Left ventricle myocardium inferior (tissue), 1 donor: ENCODE measurements at regions not wholly inside any gene's neighbourhood (a gene's known extent, or its start where the extent isn't known, plus 50 kb on each side); places are given as distances from the start of the nearest gene placed in this dataset.

ENCODE experiments used
- DNase-seq: peaks from one replicate; pipeline ENCODE4 v3.0.0-alpha.2; 2020
- H3K27ac ChIP-seq: fragments of 200-600 bp; replicated peaks from 2 replicates; pipeline ENCODE4 v1.8.0; 2021
- H3K27me3 ChIP-seq: fragments of 200-600 bp; 2 replicates; pipeline ENCODE4 v1.8.0; 2021; ENCODE audit warnings: low read depth
- H3K36me3 ChIP-seq: fragments of 200-600 bp; 2 replicates; pipeline ENCODE4 v1.8.0; 2021
- H3K4me1 ChIP-seq: fragments of 200-600 bp; 2 replicates; pipeline ENCODE4 v1.8.0; 2021
- H3K4me3 ChIP-seq: fragments of 200-600 bp; 2 replicates; pipeline ENCODE4 v1.8.0; 2021; ENCODE audit warnings: mild to moderate bottlenecking, moderate library complexity
- H3K9me3 ChIP-seq: fragments of 200-600 bp; replicated peaks from 2 replicates; pipeline ENCODE4 v1.8.0; 2021
- intact Hi-C: fragments of 100-400 bp; cut with micrococcal nuclease; formaldehyde crosslinking; loops from one replicate; pipeline ENCODE4 v1.11.0; 2022
- TF ChIP-seq, protein P1 (sequence below): fragments of 200-600 bp; IDR thresholded peaks from 2 replicates; pipeline ENCODE4 v1.8.0; 2021; ENCODE audit warnings: antibody characterized with exemption, mild to moderate bottlenecking, borderline replicate concordance
- donor health status: DM: no; HTN: yes; CAD: no; lungs with severe emphysema.

DNA sequence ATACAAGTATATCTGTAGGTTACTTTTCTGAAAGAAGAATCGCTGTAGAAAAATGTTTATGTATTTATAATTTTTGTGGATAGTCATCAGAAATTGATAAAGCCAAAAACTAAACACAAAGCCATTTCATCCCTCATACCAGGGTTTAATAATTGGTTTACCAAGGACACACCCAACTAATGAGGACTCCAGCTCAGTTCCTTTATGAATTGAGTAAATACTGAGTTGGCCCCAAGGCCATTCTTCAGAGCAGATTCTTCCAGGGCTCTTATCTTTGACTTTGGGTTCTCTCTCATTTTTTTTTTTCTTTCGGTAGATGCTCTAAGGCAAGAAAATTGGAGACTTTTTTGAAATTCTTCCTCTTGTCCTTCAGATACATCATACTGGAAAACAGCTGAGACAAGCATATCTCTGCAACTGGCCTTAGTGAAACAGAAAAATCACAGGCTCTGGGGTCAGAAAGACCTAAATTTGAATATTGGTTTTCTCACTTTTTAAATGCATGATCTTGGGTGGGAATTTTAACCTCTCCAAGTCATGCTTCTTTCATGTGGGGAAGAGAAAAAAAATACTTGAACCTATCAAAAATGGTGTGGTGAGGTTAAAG is 401.8 kb downstream of the ARHGEF28 start:
- no peaks in the 10 kb centered on the region for H3K4me1 ChIP-seq
- H3K4me3 ChIP-seq = no peak overlapping the region
- intact Hi-C loops = loop anchor here (5.0 kb wide), 1 partner anchor 619 kb away; no protein-coding TSS in a partner anchor
- TF ChIP-seq, protein P1, sequence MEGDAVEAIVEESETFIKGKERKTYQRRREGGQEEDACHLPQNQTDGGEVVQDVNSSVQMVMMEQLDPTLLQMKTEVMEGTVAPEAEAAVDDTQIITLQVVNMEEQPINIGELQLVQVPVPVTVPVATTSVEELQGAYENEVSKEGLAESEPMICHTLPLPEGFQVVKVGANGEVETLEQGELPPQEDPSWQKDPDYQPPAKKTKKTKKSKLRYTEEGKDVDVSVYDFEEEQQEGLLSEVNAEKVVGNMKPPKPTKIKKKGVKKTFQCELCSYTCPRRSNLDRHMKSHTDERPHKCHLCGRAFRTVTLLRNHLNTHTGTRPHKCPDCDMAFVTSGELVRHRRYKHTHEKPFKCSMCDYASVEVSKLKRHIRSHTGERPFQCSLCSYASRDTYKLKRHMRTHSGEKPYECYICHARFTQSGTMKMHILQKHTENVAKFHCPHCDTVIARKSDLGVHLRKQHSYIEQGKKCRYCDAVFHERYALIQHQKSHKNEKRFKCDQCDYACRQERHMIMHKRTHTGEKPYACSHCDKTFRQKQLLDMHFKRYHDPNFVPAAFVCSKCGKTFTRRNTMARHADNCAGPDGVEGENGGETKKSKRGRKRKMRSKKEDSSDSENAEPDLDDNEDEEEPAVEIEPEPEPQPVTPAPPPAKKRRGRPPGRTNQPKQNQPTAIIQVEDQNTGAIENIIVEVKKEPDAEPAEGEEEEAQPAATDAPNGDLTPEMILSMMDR = no peak
- peaks cover 19% of the 10 kb centered on the region for H3K27me3 ChIP-seq
- H3K36me3 ChIP-seq = no peaks in the 10 kb centered on the region
- H3K27ac ChIP-seq = no peak overlapping the region
- no peak for DNase-seq
- H3K9me3 ChIP-seq = no peaks in the 10 kb centered on the region

DNA sequence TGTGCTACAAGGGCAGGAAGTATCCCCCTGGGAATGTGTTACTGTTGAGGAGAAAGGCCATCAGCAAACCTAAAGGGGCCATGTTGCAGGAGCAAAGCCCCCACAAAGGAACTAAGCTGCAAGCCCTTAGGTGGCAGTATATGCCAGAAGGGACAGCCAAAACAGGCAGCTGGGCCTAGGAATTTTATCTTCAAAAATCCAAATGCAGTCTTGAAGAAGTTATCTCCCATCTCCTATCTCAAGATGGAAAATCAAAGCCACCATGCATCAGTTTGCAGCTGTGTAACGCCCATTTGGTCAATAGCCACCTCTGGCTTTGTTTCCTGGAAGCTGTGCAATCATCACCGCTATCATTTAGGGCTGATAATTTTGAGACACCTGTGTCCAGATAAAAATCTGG is 400.3 kb downstream of the ARHGEF28 start:
- Histone ChIP-seq H3K27me3 (peaks cover 13% of the 10 kb centered on the region), H3K4me1 (no peaks in the 10 kb centered on the region), H3K9me3 (no peaks in the 10 kb centered on the region), H3K4me3 (no peak overlapping the region), H3K36me3 (no peaks in the 10 kb centered on the region), H3K27ac (no peak overlapping the region)
- intact Hi-C loops = loop anchor here (5.0 kb wide), 1 partner anchor 621 kb away; no protein-coding TSS in a partner anchor
- TF ChIP-seq, protein P1 = no peak
- no peak for DNase-seq

DNA sequence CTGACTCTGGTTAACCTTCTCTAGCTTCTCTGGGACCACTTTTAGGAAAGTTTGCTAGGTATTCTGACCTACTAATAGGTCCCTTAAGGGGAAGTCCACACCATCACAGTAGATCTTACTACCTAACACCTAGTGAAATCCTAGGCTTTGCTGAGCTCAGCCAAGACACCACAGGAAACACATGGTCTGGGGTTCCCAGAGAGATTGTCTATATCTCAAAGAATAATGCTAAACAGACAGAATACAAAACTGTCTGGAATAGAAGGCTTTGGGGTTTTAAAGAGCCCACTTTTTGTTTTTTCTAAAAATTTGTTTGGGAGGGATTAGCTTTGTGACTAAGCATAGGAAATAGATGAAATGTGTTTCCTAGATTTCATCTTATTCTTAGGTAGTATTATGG is 395.1 kb downstream of the ARHGEF28 start:
- H3K4me1 ChIP-seq = no peaks in the 10 kb centered on the region
- intact Hi-C loops = no loop called here
- H3K4me3 ChIP-seq = no peak overlapping the region
- H3K27me3 ChIP-seq = peaks cover 12% of the 10 kb centered on the region
- TF ChIP-seq, protein P1 = no peak
- no peaks in the 10 kb centered on the region for H3K9me3 ChIP-seq
- H3K27ac ChIP-seq = no peak overlapping the region
- DNase-seq = no peak
- H3K36me3 ChIP-seq = no peaks in the 10 kb centered on the region

DNA sequence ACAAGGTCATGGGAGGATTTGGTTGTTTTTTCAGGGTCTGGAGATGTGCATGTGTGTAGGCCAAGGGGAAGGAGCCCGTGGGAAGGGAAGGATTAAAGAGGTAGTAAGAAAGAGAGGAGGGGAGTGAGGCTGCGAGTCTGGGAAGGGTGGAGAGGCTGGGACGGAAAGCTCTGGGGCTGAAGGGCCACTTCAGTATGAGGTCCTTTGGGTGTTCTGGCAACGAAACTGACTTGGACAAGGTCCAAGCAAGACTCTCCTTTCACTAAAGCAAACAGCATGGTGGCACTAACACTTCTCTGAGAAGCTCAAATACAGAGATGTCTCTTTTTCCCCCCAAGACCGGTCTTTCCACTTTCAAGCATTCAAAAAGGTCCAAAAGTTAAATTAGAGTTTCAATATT is 394.5 kb downstream of the ARHGEF28 start:
- peak overlapping the region; percentile 25 for H3K27ac ChIP-seq
- peaks cover 12% of the 10 kb centered on the region for H3K27me3 ChIP-seq
- H3K4me3 ChIP-seq = peak overlapping the region; percentile 3
- H3K36me3 ChIP-seq = no peaks in the 10 kb centered on the region
- no peak for DNase-seq
- H3K9me3 ChIP-seq = no peaks in the 10 kb centered on the region
- TF ChIP-seq, protein P1 = no peak
- H3K4me1 ChIP-seq = no peaks in the 10 kb centered on the region
- intact Hi-C loops = no loop called here

DNA sequence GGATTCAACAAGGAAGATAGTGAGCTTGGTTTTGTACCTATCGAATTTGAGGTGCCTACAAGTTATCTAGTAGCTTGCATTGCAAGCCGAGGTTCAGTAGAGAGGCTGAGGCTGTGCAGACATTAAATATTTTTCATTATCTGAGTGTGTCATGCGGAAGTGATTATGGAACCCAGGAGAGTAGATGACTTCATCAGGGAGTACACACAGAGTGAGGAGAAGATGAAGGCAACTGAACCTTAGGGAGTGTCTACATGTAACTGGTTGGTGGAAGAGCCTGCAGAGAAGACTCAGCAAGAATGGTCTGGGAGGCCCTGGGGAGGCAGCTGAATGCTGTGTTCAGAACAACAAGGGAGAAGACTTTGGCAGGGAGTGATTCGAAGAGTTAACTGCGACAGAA is 393.9 kb downstream of the ARHGEF28 start:
- Histone ChIP-seq H3K27ac (no peak overlapping the region), H3K4me3 (peak overlapping the region; percentile 3)

More for the DNA sequence above, 393.9 kb downstream of the ARHGEF28 start:
- H3K27me3 ChIP-seq = peaks cover 12% of the 10 kb centered on the region
- H3K36me3 ChIP-seq = no peaks in the 10 kb centered on the region
- H3K4me1 ChIP-seq = no peaks in the 10 kb centered on the region
- no peaks in the 10 kb centered on the region for H3K9me3 ChIP-seq
- TF ChIP-seq, protein P1 = no peak
- no peak for DNase-seq
- intact Hi-C loops = no loop called here
